GM18951 (cell line): ENCODE measurements at regions not wholly inside any gene's neighbourhood (a gene's known extent, or its start where the extent isn't known, plus 50 kb on each side); places are given as distances from the start of the nearest gene placed in this dataset.

Experiments used
- POLR2A ChIP-seq: IDR thresholded peaks from 4 replicates; pipeline ENCODE4 v1.6.1; 2011; ENCODE audit warnings: mild to moderate bottlenecking; ENCODE audit not compliant: insufficient read length, insufficient read depth; ENCODE audit errors: extremely low read depth
- in situ Hi-C: fragments of 300-500 bp; cut with MboI; formaldehyde crosslinking; loops from one replicate; pipeline ENCODE4 v1.12.0; 2022; ENCODE audit warnings: low sequenced_read_pairs, mixed read lengths, inconsistent platforms; ENCODE audit not compliant: unreplicated experiment

DNA sequence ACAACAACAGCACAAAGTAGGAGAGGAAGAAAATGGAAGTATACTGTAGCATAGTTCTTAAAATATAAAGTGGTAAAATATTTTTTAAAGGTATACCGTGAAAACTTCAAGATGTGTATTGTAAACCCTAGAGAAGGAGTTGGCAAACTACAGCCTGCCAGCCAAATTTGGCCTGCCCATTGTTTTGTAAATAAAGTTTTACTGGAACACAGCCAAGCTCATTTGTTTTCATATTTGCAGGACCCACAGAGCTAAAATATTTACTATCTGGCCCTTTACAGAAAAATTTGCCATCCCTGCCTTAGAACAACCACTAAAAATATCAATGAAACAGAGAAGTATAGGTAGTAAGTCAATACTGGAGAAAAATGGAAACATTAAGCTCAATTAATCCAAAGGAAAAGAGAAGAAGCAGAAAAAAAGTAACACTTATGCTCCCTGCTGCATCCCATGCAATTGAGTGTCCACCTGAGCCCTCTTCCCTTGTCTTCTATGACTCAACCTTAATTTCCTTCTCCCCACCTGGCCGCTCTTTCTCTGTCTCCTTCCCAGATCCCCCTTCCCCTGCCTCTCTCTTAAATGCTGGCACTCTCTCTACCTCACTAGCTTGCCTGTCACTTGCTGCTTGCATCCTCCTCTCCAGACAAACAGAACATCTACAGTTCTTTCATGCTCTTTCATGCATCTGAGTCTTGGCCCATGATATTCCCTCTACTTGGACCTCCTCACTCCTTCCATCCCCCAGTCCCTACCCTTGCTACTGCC is 50.6 kb upstream of the FER start:
- in situ Hi-C loops: loop anchor here (25.0 kb wide), 1 partner anchor 740 kb away; no protein-coding TSS in a partner anchor
- TF ChIP-seq POLR2A: no peak

DNA sequence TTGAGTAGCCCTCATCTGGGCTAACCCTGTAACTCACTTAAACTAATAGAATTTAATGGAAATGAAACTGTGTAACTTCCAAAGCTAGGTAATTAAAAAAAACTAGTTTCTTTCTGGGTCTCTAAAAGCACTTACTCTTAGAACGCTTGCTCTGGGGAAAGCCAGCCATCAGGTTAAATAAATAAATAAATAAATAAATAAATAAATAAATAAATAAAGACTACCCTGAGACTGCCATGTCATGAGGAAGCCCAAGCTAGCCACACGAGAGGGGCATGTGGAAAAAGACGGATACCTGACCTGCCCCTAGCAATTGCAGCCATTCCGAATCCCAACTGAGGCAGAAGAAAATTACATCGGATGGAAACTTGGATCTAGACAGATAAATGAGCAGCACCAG is 51.3 kb upstream of the FER start:
- in situ Hi-C loops: loop anchor here (25.0 kb wide), 1 partner anchor 741 kb away; no protein-coding TSS in a partner anchor
- no peak for TF ChIP-seq POLR2A

DNA sequence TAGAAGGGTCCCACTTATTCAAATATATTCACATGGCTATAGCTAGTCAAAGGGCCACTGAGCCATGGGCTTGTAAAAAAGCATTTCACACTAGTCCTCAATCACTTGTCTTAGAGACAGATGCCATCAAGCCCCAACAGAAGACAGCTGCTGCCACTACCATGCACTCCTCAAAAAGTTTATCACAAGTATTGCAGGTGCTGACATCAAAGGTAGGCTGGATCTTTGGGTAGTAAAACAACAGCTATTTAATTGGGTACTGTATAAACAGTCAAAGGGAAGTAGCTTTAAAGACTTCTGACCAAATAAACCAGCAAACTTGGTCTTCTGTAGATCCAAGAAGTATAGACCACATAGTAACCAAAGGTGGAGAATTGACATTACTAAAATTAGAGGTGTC is 59.2 kb upstream of the FER start:
- in situ Hi-C loops: loop anchor here (25.0 kb wide), 1 partner anchor 749 kb away; no protein-coding TSS in a partner anchor
- TF ChIP-seq POLR2A: no peak

DNA sequence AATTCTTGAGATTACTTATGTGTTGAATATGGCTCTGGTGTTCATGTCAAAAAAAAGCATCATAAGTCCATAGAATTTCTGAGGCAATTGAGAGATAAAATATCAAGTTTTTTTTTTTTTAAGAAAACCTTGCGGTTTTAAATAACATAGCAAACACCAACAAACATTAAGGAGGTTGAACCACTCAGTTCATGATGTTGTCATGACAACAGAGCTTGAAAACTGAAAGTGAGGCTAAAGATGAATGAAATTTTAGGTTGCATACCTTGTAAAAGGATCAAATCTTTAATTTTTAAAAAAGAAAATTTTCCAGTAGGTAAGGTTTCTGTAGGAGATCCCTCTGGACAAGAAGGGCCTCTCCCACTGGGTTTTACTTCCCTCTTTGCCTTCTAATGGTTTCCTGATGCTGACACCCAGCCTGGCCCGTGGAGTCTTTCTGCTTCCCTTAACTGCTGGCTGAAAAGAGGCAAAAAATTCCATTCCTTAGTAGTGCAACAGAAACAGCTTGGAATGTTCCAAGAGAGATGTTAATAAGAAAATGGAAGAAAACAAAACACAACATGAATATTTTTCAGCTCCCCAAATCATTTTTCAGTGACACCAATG is 60.0 kb upstream of the FER start:
- no peak for TF ChIP-seq POLR2A
- in situ Hi-C loops: loop anchor here (25.0 kb wide), 1 partner anchor 750 kb away; no protein-coding TSS in a partner anchor

DNA sequence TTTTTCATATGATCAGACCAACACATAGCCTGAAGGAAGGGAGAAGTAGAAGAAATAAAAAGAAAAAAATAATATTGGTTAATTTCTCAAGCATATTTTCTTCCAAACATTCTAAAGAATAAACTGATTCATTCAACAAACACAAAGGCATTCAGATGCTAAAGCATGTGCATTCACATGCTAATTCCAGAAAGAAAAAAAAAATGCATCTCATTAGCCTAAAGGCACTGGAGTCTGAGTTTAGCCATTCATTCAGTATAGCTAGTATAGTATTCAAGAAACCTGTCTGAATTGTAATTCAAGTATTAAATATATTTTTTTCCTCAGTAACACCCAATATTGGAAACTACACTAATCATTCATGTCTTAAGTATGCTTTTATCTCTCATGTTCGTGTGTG is 61.0 kb upstream of the FER start:
- no peak for TF ChIP-seq POLR2A
- in situ Hi-C loops: loop anchor here (25.0 kb wide), 1 partner anchor 751 kb away; no protein-coding TSS in a partner anchor

DNA sequence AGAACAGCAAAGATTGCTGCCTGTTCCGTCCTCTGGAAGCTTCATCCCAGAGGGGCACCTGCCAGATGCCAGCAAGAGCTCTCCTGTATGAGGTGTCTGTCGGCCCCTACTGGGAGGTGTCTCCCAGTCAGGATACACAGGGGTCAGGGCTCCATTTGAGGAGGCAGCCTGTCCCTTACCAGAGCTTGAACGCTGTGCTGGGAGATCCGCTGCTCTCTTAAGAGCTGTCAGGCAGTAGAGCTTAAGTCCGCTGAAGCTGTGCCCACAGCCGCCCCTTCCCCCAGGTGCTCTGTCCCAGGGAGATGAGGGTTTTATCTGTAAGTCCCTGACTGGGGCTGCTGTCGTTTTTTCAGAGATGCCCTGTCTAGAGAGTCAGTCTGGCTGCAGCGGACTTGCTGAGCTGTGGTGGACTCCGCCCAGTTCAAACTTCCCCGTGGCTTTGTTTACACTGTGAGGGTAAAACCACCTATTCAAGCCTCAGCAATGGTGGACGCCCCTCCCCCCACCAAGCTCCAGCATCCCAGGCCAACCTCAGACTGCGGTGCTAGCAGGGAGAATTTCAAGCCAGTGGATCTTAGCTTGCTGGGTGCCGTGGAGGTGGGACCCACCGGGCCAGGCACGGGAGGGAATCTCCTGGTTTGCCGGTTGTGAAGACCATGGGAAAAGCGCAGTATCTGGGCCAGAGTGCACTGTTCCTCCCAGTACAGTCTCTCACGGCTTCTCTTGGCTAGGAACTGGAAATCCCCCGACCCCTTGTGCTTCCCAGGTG is 62.1 kb upstream of the FER start:
- in situ Hi-C loops: loop anchor here (25.0 kb wide), 1 partner anchor 752 kb away; no protein-coding TSS in a partner anchor

DNA sequence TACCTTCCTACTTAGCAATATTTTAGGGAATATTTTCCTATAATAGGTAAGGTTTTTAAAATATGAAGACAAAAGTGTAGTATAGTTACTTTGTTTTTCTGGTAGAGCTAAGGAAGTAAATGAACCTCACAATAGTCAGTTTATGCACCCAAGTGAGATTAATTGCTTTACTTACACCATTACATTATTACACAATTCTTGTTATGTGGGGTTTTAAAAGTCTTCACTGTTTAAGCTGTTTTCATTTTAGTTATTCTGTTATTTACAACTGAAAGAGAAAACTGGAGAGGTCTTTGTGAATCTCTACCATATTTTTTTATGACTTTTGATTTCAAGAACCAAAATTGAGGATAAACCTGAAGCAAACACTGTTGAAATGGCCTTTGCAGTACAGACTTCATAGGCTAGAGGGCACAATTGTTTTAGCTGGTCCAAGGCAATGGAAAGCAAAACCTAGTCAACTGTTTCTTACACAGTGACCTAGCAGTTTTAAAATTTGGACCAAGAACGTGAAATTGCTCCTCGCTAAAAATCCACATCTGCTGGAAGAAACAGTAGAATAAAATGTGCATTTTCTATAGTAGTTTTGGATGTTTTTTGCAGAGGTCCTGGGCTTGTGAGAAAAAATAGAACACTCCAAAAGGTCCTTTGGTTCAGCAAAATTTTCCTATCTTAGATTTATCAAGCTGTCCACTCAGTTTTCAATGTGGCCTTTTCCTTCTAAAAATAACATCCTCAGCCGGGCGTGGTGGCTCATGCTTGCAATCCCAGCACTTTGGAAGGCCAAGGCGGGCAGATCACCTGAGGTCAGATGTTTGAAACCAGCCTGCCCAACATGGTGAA is 66.4 kb upstream of the FER start:
- in situ Hi-C loops: loop anchor here (25.0 kb wide), 1 partner anchor 756 kb away; no protein-coding TSS in a partner anchor
- no peak for TF ChIP-seq POLR2A

DNA sequence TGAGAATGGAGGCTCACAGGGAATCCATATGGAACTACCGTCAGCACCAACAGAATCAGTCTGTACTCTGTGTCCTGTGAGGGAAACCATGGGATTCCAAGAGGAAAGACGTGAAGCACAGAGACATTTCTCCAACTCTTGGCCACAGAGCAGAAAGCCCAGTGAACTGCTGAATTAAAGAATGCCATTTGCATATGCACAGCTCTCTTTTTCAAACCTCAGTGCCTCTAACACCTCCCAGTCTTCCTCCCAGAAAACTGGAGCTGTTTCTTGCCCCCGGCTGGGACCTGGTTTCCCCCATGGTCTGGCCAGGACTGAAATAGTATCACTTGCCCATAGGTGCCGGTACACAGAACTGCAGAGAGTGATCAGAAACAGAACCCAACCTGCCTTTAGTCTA is 69.6 kb upstream of the FER start:
- in situ Hi-C loops: loop anchor here (25.0 kb wide), 1 partner anchor 759 kb away; no protein-coding TSS in a partner anchor
- no peak for TF ChIP-seq POLR2A

DNA sequence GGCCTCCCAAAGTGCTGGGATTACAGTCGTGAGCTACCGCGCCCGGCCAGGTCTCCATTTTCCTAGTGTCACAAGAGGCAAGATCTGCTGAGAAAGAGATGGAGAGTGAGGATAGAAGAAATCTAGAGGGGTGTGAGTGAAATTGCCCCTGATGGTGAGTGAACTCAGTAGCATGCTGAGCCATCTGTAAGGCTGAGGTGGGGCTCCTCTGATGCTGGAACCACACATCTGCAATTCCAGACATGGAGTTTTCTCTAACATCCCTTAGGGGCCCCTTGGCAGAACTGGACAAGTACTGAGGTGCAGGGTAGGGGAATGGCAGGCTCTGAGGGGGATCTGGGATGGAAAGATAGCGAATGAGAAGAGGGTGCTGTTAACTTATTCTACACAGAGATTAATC is 72.0 kb upstream of the FER start:
- in situ Hi-C loops: loop anchor here (25.0 kb wide), 1 partner anchor 762 kb away; no protein-coding TSS in a partner anchor
- no peak for TF ChIP-seq POLR2A

DNA sequence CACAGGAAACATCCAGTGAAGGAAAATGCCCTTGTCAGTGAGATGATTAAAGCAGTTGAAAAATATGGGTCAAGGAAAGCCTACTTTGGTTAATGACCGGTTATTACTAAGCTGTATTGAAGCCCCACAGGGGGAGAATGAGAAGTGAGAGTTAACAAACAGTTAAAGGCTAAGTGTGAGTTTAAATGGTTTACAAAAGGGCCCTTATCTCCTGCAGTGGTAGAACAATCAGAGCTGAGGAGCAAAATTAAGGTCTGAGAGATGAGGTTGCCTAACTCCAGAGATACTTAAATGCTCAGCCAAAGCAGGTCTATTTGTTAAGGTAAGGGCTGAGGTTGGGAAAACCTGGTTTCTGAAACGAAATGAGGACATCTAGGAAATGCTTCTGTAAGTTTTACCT is 75.1 kb upstream of the FER start:
- in situ Hi-C loops: no loop called here

DNA sequence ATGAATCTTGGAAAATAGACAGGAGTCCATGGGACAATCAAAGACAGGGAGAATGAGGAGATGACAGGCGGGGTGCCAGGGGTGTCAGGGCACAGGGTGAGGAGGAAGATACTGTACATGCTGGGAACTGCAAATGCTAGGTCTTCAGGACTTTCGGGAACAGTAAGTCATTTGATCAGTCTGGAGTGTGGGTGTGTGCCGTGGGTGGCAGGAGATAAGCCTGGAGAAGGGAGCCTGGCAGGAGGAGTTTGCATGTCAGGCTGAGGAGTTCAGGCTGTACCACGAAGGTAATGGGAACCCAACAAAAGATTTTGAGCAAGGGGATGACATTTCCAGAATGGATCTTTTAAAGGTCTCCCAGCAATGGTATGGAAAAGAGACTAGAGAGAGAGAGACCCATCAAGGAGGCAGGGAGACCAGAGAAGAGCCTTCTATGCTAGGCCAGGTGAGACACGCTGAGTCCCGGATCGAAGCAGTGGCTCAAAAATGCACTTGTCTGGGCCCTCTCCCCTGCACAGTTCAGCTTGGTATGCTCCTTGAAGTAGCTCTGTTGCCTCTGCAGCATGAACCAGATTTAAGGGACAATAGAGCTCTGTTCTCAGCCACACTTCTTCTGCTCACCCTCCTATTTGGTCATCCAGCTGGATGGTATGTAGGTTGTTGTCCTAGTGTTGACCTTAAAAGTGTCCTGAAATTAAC is 77.0 kb upstream of the FER start:
- TF ChIP-seq POLR2A: no peak
- in situ Hi-C loops: no loop called here

More for the DNA sequence above, 75.1 kb upstream of the FER start:
- TF ChIP-seq POLR2A: no peak

DNA sequence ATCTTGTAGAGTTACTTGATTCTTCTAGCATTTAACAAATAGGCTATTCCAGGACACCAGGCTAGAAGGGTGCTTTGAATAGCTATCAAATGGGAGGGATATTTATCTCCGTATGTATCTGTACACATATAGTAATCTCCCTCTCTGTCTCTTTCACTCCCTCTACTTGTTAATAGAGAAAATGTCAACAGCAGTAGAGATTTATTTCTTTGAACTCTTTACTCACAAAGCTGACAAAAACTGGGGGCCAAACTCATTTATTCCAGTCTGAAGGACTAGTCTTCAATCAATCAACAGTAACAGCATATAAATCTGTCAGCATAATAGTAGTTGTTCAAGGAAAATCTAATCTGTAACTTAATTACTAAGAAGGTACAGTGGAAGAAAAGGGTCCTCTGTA is 78.2 kb upstream of the FER start:
- TF ChIP-seq POLR2A: no peak
- in situ Hi-C loops: no loop called here
